SK-N-SH (cell line): ENCODE measurements at regions not wholly inside any gene's neighbourhood (a gene's known extent, or its start where the extent isn't known, plus 50 kb on each side); places are given as distances from the start of the nearest gene placed in this dataset.

Source experiments
- CTCF ChIA-PET: fragments of 300-600, 350-600 bp; formaldehyde crosslinking; extraction: SDS; loops from one replicate; lab custom pipeline; 2021; lab: Yijun Ruan, JAX
- POLR2A ChIA-PET: fragments of 350-600 bp; sonication (Branson Sonifier 250); formaldehyde crosslinking; extraction: SDS; loops from one replicate; lab custom pipeline; 2020; ENCODE audit warnings: antibody characterized with exemption, inconsistent platforms; lab: Yijun Ruan, JAX
- DNase-seq: peaks from one replicate; pipeline ENCODE4 v3.0.0; 2012
- H2AFZ ChIP-seq: fragments of 200-600 bp; sonication (generic); 2 replicates; pipeline ENCODE4 v1.8.1; 2016; ENCODE audit warnings: antibody characterized with exemption, mild to moderate bottlenecking, low read depth
- H3F3A ChIP-seq: fragments of 200-600 bp; sonication (generic); replicated peaks from 2 replicates; pipeline ENCODE3; 2016; ENCODE audit warnings: antibody characterized with exemption, mild to moderate bottlenecking; ENCODE audit not compliant: insufficient read depth
- H3K27ac ChIP-seq, 2 experiments: fragments of 200-500 bp in 1 of 2; fragments of 200-600 bp in 1 of 2; sonication (Bioruptor generic) in 1 of 2; sonication (generic), shearing (Covaris generic) in 1 of 2; 2 replicates each; pipeline versions ENCODE4 v1.5.1 to v1.6.1; 2014 to 2016; ENCODE audit warnings: low read depth in 2 of 2, inconsistent platforms in 1 of 2, low read length in 1 of 2, mild to moderate bottlenecking in 1 of 2, mixed read lengths in 1 of 2
- H3K27me3 ChIP-seq: fragments of 200-600 bp; sonication (generic), shearing (Covaris generic); 2 replicates; pipeline ENCODE4 v1.6.1; 2016; ENCODE audit warnings: mixed run types; ENCODE audit not compliant: insufficient read depth
- H3K36me3 ChIP-seq, 2 experiments: fragments of 200-500 bp in 1 of 2; fragments of 200-600 bp in 1 of 2; sonication (Bioruptor generic) in 1 of 2; sonication (generic) in 1 of 2; replicated peaks in 1 of 2; 2 replicates each; pipeline versions ENCODE3 to v1.5.1; 2014 to 2016; ENCODE audit warnings: low read length in 1 of 2, mild to moderate bottlenecking in 1 of 2; ENCODE audit not compliant: insufficient read depth in 2 of 2, control insufficient read depth in 1 of 2
- H3K4me1 ChIP-seq, 2 experiments: fragments of 200-500 bp in 1 of 2; fragments of 200-600 bp in 1 of 2; sonication (Bioruptor generic) in 1 of 2; sonication (generic), shearing (Covaris generic) in 1 of 2; 2 replicates each; pipeline versions ENCODE4 v1.5.1 to v1.6.1; 2014 to 2016; ENCODE audit warnings: low read depth in 1 of 2, low read length in 1 of 2, mixed run types in 1 of 2; ENCODE audit not compliant: insufficient read depth in 2 of 2, control insufficient read depth in 1 of 2
- H3K4me2 ChIP-seq: fragments of 200-600 bp; sonication (generic), shearing (Covaris generic); 2 replicates; pipeline ENCODE4 v1.6.1; 2017; ENCODE audit warnings: mixed run types
- H3K4me3 ChIP-seq, 2 experiments: fragments of 200-500 bp in 1 of 2; fragments of 200-600 bp in 1 of 2; sonication (Bioruptor generic) in 1 of 2; sonication (generic), shearing (Covaris generic) in 1 of 2; 2 replicates each; pipeline versions ENCODE4 v1.5.1 to v1.8.1; 2014 to 2016; ENCODE audit warnings: low read depth in 2 of 2, inconsistent platforms in 1 of 2, low read length in 1 of 2, mild to moderate bottlenecking in 1 of 2, mixed read lengths in 1 of 2, moderate library complexity in 1 of 2
- H3K79me2 ChIP-seq: fragments of 200-600 bp; sonication (generic); 2 replicates; pipeline ENCODE4 v1.8.1; 2017; ENCODE audit warnings: mild to moderate bottlenecking; ENCODE audit not compliant: insufficient read depth
- H3K9ac ChIP-seq: fragments of 200-600 bp; sonication (generic); 2 replicates; pipeline ENCODE4 v1.6.1; 2017; ENCODE audit warnings: mixed run types
- H3K9me2 ChIP-seq: fragments of 200-600 bp; sonication (generic); 2 replicates; pipeline ENCODE4 v1.6.1; 2017; ENCODE audit warnings: mixed run types
- H3K9me3 ChIP-seq: fragments of 200-600 bp; sonication (generic); 2 replicates; pipeline ENCODE4 v1.6.1; 2017; ENCODE audit warnings: mixed run types, mild to moderate bottlenecking, moderate library complexity
- H4K20me1 ChIP-seq: fragments of 200-600 bp; sonication (generic); 2 replicates; pipeline ENCODE4 v1.6.1; 2017; ENCODE audit warnings: mild to moderate bottlenecking, mixed run types; ENCODE audit not compliant: insufficient read depth
- CHD2 ChIP-seq: fragments of 150-350 bp; IDR thresholded peaks from 2 replicates; pipeline ENCODE4 v1.6.1; 2018; ENCODE audit warnings: low read length; ENCODE audit not compliant: partially characterized antibody
- ELF1 ChIP-seq: IDR thresholded peaks from 2 replicates; pipeline ENCODE4 v1.4.0; 2012
- EP300 ChIP-seq, 2 experiments: IDR thresholded peaks; 2 replicates each; pipeline versions ENCODE4 v1.4.0 to v1.6.1; 2012; ENCODE audit warnings: borderline replicate concordance in 1 of 2, low read depth in 1 of 2, low read length in 1 of 2
- EZH2phosphoT487 ChIP-seq: fragments of 200-600 bp; sonication (generic); IDR thresholded peaks from 2 replicates; pipeline ENCODE4 v1.6.1; 2017; ENCODE audit warnings: low read depth, mixed run types, mild to moderate bottlenecking, antibody characterized with exemption, moderate library complexity, borderline replicate concordance
- FOXM1 ChIP-seq: IDR thresholded peaks from 2 replicates; pipeline ENCODE4 v1.4.0; 2012; ENCODE audit warnings: low read depth, mild to moderate bottlenecking
- GABPA ChIP-seq: IDR thresholded peaks from 2 replicates; pipeline ENCODE4 v1.4.0; 2012; ENCODE audit warnings: low read depth, mild to moderate bottlenecking
- NFIC ChIP-seq: IDR thresholded peaks from 2 replicates; pipeline ENCODE4 v1.4.0; 2012; ENCODE audit warnings: borderline replicate concordance
- NRF1 ChIP-seq: IDR thresholded peaks from 2 replicates; pipeline ENCODE4 v1.6.1; 2012; ENCODE audit warnings: low read depth, mild to moderate bottlenecking, low read length
- RFX5 ChIP-seq: IDR thresholded peaks from 2 replicates; pipeline ENCODE4 v1.6.1; 2012; ENCODE audit warnings: mild to moderate bottlenecking, improper control_type of control experiment, low read length
- TAF1 ChIP-seq: IDR thresholded peaks from 2 replicates; pipeline ENCODE4 v1.6.1; 2012; ENCODE audit warnings: low read depth, mild to moderate bottlenecking, low read length, moderate library complexity, borderline replicate concordance
- WGBS: methylation state at CpG from one replicate; pipeline ENCODE4 v1.1.6; 2017; ENCODE audit warnings: low lambda C conversion rate; 5-methylcytosine and 5-hydroxymethylcytosine counted together
- TF ChIP-seq, protein P1 (sequence below): fragments of 200-600 bp; sonication (generic); IDR thresholded peaks from 2 replicates; pipeline ENCODE4 v1.6.1; 2017; ENCODE audit warnings: antibody characterized with exemption, mild to moderate bottlenecking, moderate library complexity
- TF ChIP-seq, protein P2 (sequence below): IDR thresholded peaks from 2 replicates; pipeline ENCODE4; 2012
- TF ChIP-seq, protein P3 (sequence below): IDR thresholded peaks from 2 replicates; pipeline ENCODE4 v1.4.0; 2012; ENCODE audit warnings: low read depth, borderline replicate concordance
- TF ChIP-seq, protein P4 (sequence below): fragments of 150-350 bp; IDR thresholded peaks from 2 replicates; pipeline ENCODE4 v1.6.1; 2016; ENCODE audit warnings: mild to moderate bottlenecking, low read depth, low read length
- TF ChIP-seq, protein P5 (sequence below): IDR thresholded peaks from 2 replicates; pipeline ENCODE4 v1.4.0; 2012; ENCODE audit warnings: low read depth, borderline replicate concordance

- CTCF ChIA-PET: interaction anchor here (2.0 to 5.7 kb wide), 5 partner anchors 13 to 85 kb away, joined by 5 to 27 read pairs (median 15); no protein-coding TSS in a partner anchor
- Histone ChIP-seq H3K9ac (no peak overlapping the region), H3K36me3 (peaks cover 6 to 8% of the 10 kb centered on the region in 2 experiments), H3K9me3 (no peaks in the 10 kb centered on the region), H4K20me1 (peaks cover 23% of the 10 kb centered on the region), H3K27ac (no peak overlapping the region), H3K4me1 (peaks cover 28 to 32% of the 10 kb centered on the region in 2 experiments; a peak in 3 of 4 replicates), H3K4me2 (no peak overlapping the region), H3K79me2 (peaks cover 93% of the 10 kb centered on the region), H3K9me2 (no peaks in the 10 kb centered on the region), H3K4me3 (no peak overlapping the region), H3F3A (peaks cover 15% of the 10 kb centered on the region), H2AFZ (no peak overlapping the region), H3K27me3 (no peaks in the 10 kb centered on the region)
- WGBS: 85% methylated on average over 14 of the region's 17 CpGs
- DNase-seq: no peak
- POLR2A ChIA-PET: interaction anchor here (0.6 kb wide), 1 partner anchor 39 kb away, joined by 3 read pairs; no protein-coding TSS in a partner anchor
- TF ChIP-seq, protein P1, sequence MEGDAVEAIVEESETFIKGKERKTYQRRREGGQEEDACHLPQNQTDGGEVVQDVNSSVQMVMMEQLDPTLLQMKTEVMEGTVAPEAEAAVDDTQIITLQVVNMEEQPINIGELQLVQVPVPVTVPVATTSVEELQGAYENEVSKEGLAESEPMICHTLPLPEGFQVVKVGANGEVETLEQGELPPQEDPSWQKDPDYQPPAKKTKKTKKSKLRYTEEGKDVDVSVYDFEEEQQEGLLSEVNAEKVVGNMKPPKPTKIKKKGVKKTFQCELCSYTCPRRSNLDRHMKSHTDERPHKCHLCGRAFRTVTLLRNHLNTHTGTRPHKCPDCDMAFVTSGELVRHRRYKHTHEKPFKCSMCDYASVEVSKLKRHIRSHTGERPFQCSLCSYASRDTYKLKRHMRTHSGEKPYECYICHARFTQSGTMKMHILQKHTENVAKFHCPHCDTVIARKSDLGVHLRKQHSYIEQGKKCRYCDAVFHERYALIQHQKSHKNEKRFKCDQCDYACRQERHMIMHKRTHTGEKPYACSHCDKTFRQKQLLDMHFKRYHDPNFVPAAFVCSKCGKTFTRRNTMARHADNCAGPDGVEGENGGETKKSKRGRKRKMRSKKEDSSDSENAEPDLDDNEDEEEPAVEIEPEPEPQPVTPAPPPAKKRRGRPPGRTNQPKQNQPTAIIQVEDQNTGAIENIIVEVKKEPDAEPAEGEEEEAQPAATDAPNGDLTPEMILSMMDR: no peak
- TF ChIP-seq, protein P2, sequence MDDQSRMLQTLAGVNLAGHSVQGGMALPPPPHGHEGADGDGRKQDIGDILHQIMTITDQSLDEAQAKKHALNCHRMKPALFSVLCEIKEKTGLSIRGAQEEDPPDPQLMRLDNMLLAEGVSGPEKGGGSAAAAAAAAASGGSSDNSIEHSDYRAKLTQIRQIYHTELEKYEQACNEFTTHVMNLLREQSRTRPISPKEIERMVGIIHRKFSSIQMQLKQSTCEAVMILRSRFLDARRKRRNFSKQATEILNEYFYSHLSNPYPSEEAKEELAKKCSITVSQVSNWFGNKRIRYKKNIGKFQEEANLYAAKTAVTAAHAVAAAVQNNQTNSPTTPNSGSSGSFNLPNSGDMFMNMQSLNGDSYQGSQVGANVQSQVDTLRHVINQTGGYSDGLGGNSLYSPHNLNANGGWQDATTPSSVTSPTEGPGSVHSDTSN: no peak
- TF ChIP-seq FOXM1 (no peak), EZH2phosphoT487 (no peak), EP300 (IDR thresholded peaks at IDR 0.05; ENCODE audit: borderline replicate concordance in 1 of 2, low read depth in 1 of 2, low read length in 1 of 2) (no peak), NFIC (no peak)
- TF ChIP-seq, protein P3, sequence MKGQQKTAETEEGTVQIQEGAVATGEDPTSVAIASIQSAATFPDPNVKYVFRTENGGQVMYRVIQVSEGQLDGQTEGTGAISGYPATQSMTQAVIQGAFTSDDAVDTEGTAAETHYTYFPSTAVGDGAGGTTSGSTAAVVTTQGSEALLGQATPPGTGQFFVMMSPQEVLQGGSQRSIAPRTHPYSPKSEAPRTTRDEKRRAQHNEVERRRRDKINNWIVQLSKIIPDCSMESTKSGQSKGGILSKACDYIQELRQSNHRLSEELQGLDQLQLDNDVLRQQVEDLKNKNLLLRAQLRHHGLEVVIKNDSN: no peak
- TF ChIP-seq, protein P4, sequence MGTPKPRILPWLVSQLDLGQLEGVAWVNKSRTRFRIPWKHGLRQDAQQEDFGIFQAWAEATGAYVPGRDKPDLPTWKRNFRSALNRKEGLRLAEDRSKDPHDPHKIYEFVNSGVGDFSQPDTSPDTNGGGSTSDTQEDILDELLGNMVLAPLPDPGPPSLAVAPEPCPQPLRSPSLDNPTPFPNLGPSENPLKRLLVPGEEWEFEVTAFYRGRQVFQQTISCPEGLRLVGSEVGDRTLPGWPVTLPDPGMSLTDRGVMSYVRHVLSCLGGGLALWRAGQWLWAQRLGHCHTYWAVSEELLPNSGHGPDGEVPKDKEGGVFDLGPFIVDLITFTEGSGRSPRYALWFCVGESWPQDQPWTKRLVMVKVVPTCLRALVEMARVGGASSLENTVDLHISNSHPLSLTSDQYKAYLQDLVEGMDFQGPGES: no peak
Observed at GRCh38 chr17:77416105-77416713, 275.4 kb downstream of the SEC14L1 start.

DNA sequence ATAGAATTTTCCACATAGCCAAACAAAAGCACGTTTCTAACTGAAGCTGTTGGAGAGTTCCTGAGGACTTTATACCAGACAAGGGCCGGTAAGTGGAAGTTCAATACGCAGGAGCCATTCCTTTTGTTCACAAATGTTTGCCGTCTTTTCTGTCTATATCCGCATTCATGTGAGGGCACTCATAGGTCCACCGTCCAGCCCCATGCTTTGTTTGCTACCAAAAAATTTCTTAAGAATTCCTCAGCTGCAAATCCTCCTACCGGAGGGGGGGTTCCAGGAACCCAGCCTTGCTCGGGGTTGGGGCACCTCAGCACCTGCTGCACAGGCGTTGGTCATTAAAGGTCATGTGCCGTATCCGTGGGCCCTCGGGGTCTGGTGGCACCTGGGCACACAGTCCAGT, 276.8 kb downstream of the SEC14L1 start:
- H3K9ac ChIP-seq: no peak overlapping the region
- no peak overlapping the region for H3K4me3 ChIP-seq
- DNase-seq: no peak
- H3K9me3 ChIP-seq: no peaks in the 10 kb centered on the region
- H3K27me3 ChIP-seq: no peaks in the 10 kb centered on the region
- peaks cover 39 to 46% of the 10 kb centered on the region in 2 experiments; a peak in 3 of 4 replicates for H3K4me1 ChIP-seq
- no peak for TF ChIP-seq GABPA
- no peak for TF ChIP-seq CHD2
- no peak for TF ChIP-seq EZH2phosphoT487
- TF ChIP-seq RFX5: no peak
- no peak for TF ChIP-seq NFIC
- TF ChIP-seq, protein P5, sequence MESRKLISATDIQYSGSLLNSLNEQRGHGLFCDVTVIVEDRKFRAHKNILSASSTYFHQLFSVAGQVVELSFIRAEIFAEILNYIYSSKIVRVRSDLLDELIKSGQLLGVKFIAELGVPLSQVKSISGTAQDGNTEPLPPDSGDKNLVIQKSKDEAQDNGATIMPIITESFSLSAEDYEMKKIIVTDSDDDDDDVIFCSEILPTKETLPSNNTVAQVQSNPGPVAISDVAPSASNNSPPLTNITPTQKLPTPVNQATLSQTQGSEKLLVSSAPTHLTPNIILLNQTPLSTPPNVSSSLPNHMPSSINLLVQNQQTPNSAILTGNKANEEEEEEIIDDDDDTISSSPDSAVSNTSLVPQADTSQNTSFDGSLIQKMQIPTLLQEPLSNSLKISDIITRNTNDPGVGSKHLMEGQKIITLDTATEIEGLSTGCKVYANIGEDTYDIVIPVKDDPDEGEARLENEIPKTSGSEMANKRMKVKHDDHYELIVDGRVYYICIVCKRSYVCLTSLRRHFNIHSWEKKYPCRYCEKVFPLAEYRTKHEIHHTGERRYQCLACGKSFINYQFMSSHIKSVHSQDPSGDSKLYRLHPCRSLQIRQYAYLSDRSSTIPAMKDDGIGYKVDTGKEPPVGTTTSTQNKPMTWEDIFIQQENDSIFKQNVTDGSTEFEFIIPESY: no peak
- TF ChIP-seq, protein P1: no peak
- TF ChIP-seq NRF1: no peak
- no peak for TF ChIP-seq TAF1
- TF ChIP-seq ELF1: no peak
- H3K4me2 ChIP-seq: no peak overlapping the region
- H3K27ac ChIP-seq: no peak overlapping the region
- CTCF ChIA-PET: interaction anchor here (2.3 to 29.4 kb wide), 4 partner anchors 13 to 86 kb away, joined by 9 to 566 read pairs (median 192); no protein-coding TSS in a partner anchor
- no peak overlapping the region for H2AFZ ChIP-seq
- H3K36me3 ChIP-seq: peaks cover 6 to 7% of the 10 kb centered on the region in 2 experiments
- H3K9me2 ChIP-seq: no peaks in the 10 kb centered on the region
- POLR2A ChIA-PET: no interaction called here
- WGBS: 91% methylated on average over 12 of the region's 12 CpGs
- peaks cover 90% of the 10 kb centered on the region for H3K79me2 ChIP-seq
- peaks cover 23% of the 10 kb centered on the region for H4K20me1 ChIP-seq
- peaks cover 19% of the 10 kb centered on the region for H3F3A ChIP-seq
